ENCODE measurements at regions not wholly inside any gene's neighbourhood (a gene's known extent, or its start where the extent isn't known, plus 50 kb on each side); places are given as distances from the start of the nearest gene placed in this dataset.
"Not testable (repeated sequence)": the region's sequence is repeated elsewhere in the genome, so short reads cannot be mapped to it uniquely, and the experiment has no call there.

DNA sequence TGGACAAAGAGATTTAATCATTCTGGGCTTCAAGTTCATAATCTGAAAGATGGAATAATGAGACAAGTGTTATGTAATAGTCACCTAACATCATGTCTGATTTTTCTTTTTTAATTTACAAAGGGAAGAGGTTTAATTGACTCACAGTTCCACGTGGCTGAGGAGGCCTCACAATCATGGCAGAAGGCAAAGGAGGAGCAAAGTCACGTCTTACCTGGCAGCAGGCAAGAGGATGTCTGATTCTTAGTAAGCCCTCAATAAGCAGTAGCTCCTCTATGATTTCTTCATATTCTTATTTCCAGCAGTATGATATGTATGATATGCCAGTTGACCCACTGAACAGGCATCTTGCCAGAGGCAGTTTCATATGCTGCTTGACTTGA, 152.7 kb downstream of the S1PR1 start:
- Mint-ChIP-seq H3K27ac (peak overlapping the region in 1 of 2 donors; percentile 9), H3K9me3 (peaks cover 4% of the 10 kb centered on the region), H3K4me3 (no peak overlapping the region)

DNA sequence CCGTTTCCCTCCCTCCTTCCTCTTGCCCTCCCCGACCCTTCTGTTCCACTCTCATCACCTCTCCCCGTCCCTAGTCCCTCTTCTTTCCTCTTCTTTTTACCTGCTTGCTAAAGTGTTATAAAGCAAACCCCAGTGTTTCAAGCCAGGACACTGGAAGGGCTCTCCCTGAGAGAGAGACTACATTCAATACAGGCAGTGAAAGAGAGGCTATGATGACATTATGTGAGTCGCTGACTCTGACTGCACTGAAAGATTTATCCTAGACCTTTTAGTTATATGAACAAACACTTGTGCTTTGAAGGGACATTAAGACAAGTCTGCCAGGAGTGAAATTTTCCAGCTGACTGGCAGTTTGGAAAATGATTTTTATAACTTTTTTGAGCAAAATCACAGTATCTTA, 155.7 kb downstream of the S1PR1 start:
- DNase-seq (ENCODE audit: low spot score) (no peak), ATAC-seq (no peak)
- H3K4me3 Mint-ChIP-seq = no peak overlapping the region
- H3K4me1 Mint-ChIP-seq (ENCODE audit: low read depth in 2 of 2) = peaks cover 9% of the 10 kb centered on the region in 2 donors
- no peaks in the 10 kb centered on the region for H3K27me3 Mint-ChIP-seq
- H3K27ac Mint-ChIP-seq = no peak overlapping the region
- H3K9me3 Mint-ChIP-seq = no peaks in the 10 kb centered on the region
- H3K36me3 Mint-ChIP-seq = no peaks in the 10 kb centered on the region

More for the DNA sequence above, 152.7 kb downstream of the S1PR1 start:
- no peak for DNase-seq (ENCODE audit: low spot score)
- no peak for ATAC-seq
- Mint-ChIP-seq H3K36me3 (no peaks in the 10 kb centered on the region), H3K4me1 (ENCODE audit: low read depth in 2 of 2) (peaks cover 9% of the 10 kb centered on the region in 2 donors), H3K27me3 (no peaks in the 10 kb centered on the region)

DNA sequence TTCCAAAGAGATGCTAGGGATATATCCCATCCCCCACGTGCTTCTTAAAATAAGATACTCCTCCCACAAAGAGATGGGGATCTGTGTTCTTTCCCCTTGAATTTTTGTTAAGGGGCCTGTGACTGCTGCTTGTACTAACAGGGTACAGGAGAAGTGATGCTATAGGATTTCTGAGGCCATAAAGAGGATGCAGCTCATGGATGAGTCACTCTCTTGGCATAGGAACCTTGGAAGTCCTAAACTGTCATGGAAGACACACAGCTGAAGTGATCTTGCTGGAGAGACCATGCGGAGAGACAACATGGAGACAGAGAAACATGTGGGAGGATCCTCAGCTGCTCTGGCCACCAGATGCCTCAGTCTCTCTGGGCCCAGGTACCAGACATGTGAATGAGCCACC, 157.2 kb downstream of the S1PR1 start:
- no peaks in the 10 kb centered on the region for H3K9me3 Mint-ChIP-seq
- DNase-seq (ENCODE audit: low spot score) (no peak), ATAC-seq (no peak)
- peaks cover 4 to 5% of the 10 kb centered on the region in 2 donors for H3K4me1 Mint-ChIP-seq (ENCODE audit: low read depth in 2 of 2)
- H3K27me3 Mint-ChIP-seq = peaks cover 0 to 4% of the 10 kb centered on the region in 2 donors
- H3K36me3 Mint-ChIP-seq = no peaks in the 10 kb centered on the region
- H3K27ac Mint-ChIP-seq = no peak overlapping the region
- no peak overlapping the region for H3K4me3 Mint-ChIP-seq

DNA sequence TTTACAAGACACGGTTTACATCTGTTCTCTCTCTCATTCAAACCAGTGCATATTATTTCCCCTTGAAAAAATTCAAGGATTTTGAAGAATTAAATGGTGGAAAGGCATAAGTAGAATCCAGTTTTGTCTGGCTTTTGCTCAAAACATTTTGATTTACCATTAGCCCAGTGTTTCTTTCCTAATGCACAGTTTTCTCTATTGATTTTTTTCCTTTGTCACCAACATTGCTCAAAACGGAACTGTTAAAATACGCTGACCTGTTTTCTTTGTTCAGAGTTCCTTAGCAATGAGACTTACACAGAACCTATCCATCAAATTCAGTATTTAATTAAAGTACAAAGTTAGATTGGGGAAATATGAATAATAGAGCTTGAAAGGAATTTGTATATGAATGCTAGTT, 162.4 kb downstream of the S1PR1 start:
- peaks cover 2 to 4% of the 10 kb centered on the region in 2 donors for H3K27me3 Mint-ChIP-seq
- no peaks in the 10 kb centered on the region for H3K36me3 Mint-ChIP-seq
- H3K27ac Mint-ChIP-seq = no peak overlapping the region
- H3K9me3 Mint-ChIP-seq = no peaks in the 10 kb centered on the region
- H3K4me3 Mint-ChIP-seq = no peak overlapping the region
- DNase-seq (ENCODE audit: low spot score) = no peak
- no peak for ATAC-seq
- H3K4me1 Mint-ChIP-seq (ENCODE audit: low read depth in 2 of 2) = no peaks in the 10 kb centered on the region

DNA sequence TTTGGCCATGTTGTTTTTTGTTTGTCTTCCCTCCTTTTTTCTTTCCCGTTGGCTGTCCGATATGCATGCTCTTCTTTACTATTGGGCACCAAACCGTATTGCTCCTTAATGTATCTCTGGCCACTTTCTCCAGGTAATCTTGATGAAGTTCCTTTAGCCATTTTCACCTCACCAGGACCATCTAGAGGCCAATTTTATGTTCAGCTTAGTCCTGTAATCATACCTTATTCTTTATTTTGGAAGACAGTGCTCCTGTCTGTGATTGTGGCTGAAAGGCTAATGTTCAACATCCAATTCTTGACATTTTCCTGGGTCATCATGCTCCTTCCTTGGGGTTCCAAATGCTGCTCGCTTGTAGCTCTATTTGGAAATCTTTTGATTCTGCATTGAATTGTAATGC, 169.5 kb downstream of the S1PR1 start:
- ATAC-seq (no peak), DNase-seq (ENCODE audit: low spot score) (no peak)
- Mint-ChIP-seq H3K9me3 (no peaks in the 10 kb centered on the region), H3K36me3 (no peaks in the 10 kb centered on the region), H3K27me3 (peaks cover 6 to 9% of the 10 kb centered on the region in 2 donors), H3K4me3 (no peak overlapping the region), H3K27ac (no peak overlapping the region), H3K4me1 (ENCODE audit: low read depth in 2 of 2) (peaks cover 13 to 19% of the 10 kb centered on the region in 2 donors)

DNA sequence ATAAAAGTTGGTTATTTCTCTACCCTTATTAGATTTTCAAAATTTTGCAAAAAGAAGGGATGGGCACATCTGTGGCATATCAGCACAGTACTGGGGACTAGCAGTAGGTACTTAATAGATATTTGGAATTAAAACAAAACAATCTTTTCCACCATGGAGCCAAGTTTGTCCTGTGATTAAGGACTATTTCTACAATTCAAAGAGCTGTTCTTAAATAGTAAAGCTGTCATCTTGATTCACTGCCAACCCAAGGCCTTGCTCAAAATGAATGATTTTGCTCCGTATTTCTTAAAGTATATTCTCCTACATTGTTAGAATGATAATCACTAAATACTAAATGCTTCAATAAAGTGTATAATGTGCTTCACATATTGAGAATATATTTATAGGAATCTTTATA, 169.9 kb downstream of the S1PR1 start:
- H3K36me3 Mint-ChIP-seq = no peaks in the 10 kb centered on the region
- ATAC-seq = no peak
- DNase-seq (ENCODE audit: low spot score) = no peak
- H3K27ac Mint-ChIP-seq = no peak overlapping the region
- peaks cover 10 to 13% of the 10 kb centered on the region in 2 donors for H3K27me3 Mint-ChIP-seq
- no peaks in the 10 kb centered on the region for H3K9me3 Mint-ChIP-seq
- H3K4me1 Mint-ChIP-seq (ENCODE audit: low read depth in 2 of 2) = peaks cover 13 to 19% of the 10 kb centered on the region in 2 donors
- no peak overlapping the region for H3K4me3 Mint-ChIP-seq

DNA sequence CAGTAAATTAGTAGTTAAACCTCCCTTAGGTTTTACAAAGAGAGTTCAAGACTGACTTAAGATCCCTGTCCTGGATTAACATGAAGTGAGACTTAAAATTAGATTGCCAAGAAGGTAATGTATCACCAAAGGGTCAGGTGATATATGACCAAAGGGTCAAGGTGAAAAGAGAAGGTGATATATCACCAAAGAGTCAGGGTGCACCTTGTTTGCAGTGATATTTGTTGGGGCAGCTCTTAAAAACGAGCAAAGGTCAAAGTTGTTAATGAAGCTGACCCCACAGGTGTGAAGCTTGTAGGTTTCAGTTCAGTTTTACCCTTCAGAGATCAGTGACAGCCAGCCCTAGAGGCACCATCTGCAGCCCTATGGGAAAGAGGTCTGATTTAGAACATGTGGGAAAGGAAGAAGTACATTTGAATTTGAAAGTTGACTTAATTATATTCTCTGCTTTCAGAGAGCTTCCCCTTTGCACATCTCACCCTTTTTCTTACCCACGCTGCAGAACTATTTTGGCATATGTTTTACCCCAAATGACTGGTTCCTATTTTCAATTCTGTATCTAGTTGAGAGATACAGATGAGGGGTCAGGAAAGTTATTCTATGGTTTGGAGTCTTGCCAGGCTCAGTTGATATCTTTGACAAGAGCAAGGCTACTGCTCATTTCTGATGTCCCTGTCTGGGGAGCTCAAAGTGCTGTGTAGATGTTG, 170.8 kb downstream of the S1PR1 start:
- Mint-ChIP-seq H3K27ac (no peak overlapping the region), H3K36me3 (no peaks in the 10 kb centered on the region), H3K4me3 (no peak overlapping the region), H3K9me3 (no peaks in the 10 kb centered on the region), H3K27me3 (peaks cover 12 to 20% of the 10 kb centered on the region in 2 donors), H3K4me1 (ENCODE audit: low read depth in 2 of 2) (peaks cover 13 to 19% of the 10 kb centered on the region in 2 donors)
- ATAC-seq = no peak
- no peak for DNase-seq (ENCODE audit: low spot score)

DNA sequence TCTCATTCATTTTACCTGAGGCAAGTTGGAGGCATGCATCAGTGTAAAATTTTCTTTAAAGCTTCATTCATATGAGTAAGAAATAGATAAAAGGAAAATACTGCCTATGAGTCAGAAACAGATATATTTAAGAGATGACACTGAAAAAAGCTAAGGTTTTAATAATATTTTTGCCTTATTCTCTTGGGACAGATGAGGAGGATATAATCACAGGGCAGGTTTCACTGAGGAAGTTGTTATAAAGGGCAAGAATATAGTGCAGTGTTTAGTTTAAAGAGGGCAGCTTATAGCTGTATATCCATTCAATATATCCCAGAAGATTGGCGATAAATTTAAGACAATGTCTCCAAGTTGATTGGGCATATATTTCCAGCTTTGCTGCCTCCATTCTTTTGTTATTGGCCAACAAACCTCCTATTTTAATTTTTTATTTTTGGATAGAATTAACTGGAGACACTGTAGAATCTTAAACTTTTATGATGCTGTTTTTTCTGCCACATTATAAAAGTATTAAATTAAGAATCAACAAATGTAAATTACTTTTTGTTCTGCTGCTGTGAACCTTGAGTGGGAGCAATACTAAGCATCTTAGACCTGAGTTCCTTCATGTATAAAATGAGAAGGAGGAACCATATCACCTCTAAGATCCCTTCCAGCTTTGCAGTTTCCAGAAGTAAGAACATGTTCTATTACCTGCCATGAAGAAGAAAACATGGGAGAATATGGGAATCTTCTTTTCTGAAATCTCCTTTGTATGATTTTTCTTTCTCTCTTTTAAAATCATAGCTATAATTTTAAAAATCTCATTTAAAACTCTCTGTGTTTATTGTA, 171.6 kb downstream of the S1PR1 start:
- ATAC-seq (no peak), DNase-seq (ENCODE audit: low spot score) (no peak)
- H3K4me3 Mint-ChIP-seq = no peak overlapping the region
- H3K27me3 Mint-ChIP-seq = peaks cover 12 to 28% of the 10 kb centered on the region in 2 donors
- H3K27ac Mint-ChIP-seq = no peak overlapping the region
- no peaks in the 10 kb centered on the region for H3K36me3 Mint-ChIP-seq
- peaks cover 13 to 19% of the 10 kb centered on the region in 2 donors for H3K4me1 Mint-ChIP-seq (ENCODE audit: low read depth in 2 of 2)
- no peaks in the 10 kb centered on the region for H3K9me3 Mint-ChIP-seq

DNA sequence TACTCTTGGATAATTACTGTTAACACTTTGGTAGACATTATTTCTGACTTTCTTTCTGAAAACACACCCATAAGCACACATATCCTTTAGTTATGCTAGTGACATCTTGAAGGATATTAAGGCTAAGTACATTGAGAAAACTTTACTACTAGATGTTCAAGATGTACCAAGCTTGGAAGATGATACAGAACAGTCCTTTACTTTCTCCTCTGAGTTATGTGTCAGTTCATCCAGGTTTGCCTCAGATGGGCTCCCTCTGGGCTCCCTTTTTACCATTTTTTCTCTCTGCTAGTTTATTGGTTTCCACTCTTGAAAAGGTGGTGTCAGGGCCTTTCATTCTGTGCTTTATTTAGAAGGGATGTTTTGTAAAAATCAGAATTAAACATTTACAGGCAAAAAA, 172.3 kb downstream of the S1PR1 start:
- H3K4me1 Mint-ChIP-seq (ENCODE audit: low read depth in 2 of 2) = peaks cover 13 to 19% of the 10 kb centered on the region in 2 donors
- DNase-seq (ENCODE audit: low spot score) = no peak
- no peak overlapping the region for H3K27ac Mint-ChIP-seq
- no peak overlapping the region for H3K4me3 Mint-ChIP-seq
- no peaks in the 10 kb centered on the region for H3K9me3 Mint-ChIP-seq
- H3K36me3 Mint-ChIP-seq = no peaks in the 10 kb centered on the region
- ATAC-seq = no peak
- H3K27me3 Mint-ChIP-seq = peaks cover 12 to 34% of the 10 kb centered on the region in 2 donors

DNA sequence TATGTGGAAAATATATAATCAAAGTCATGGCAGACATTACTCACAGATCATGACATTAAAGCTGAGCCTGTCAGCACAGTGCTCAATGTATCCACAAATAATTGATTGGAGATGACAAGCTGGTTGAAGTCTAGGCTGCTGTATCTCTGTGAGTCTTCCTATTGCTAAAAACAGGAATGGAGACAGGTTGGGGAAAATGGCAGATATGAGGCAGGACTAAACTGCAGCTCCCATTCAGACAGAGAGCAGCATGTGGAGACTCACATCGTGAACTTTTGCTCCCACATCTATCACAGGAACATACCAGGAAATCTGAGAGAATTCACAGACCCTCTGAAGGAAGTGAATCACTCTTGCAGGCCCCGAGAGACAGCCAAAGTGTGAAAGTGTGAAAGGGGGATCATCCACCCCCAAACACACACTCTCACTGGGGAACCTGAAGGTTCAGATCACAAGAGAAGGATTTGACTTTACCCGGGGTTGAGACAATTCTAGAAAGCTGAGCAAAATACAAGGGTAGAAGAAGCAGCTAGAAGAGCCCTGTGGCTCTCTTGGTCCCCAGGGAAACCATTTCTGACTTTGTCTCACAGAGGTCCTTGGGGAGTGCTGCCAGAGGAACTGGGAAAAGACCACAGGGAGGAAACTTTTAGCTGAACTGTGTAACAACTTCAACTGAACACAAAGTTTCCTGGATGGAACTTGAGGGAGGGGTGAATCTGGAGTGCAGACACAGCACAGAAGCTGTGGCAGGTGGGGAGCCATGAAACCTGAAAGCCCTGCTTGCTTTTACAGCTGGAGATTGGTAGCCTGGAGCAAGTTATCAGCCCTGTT, 173.4 kb downstream of the S1PR1 start:
- H3K4me3 Mint-ChIP-seq = peak overlapping the region; percentile 11
- peak; percentile 66 to 90 for ATAC-seq
- H3K36me3 Mint-ChIP-seq = no peaks in the 10 kb centered on the region
- H3K27me3 Mint-ChIP-seq = peaks cover 12 to 34% of the 10 kb centered on the region in 2 donors
- H3K27ac Mint-ChIP-seq = peak overlapping the region in 1 of 2 donors; percentile 38
- no peaks in the 10 kb centered on the region for H3K9me3 Mint-ChIP-seq
- no peak for DNase-seq (ENCODE audit: low spot score)
- peaks cover 13 to 19% of the 10 kb centered on the region in 2 donors for H3K4me1 Mint-ChIP-seq (ENCODE audit: low read depth in 2 of 2)

DNA sequence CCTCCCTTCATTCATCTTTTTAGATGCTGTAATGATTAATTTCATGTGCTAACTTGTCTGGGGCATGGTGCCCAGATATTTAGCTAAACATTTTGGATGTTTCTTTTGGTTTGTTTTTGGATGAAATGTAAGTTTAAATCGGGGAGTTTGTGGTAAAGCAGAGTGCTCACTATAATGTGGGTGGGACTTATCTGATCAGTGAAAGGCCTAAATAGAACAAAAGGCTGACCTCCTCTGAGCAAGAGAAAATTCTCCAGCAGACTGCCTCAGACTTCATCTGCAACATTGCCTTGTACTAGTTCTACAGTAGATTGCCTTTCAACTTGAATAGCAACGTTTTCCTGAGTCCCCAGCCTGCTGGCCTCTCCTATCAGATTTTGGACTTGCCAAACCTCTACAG, 183.6 kb downstream of the S1PR1 start:
- no peak for DNase-seq (ENCODE audit: low spot score)
- H3K4me1 Mint-ChIP-seq (ENCODE audit: low read depth in 2 of 2) = no peaks in the 10 kb centered on the region
- no peak overlapping the region for H3K4me3 Mint-ChIP-seq
- H3K27me3 Mint-ChIP-seq = no peaks in the 10 kb centered on the region
- H3K27ac Mint-ChIP-seq = no peak overlapping the region
- peaks cover 4% of the 10 kb centered on the region for H3K36me3 Mint-ChIP-seq
- H3K9me3 Mint-ChIP-seq = peaks cover 6% of the 10 kb centered on the region
- no peak for ATAC-seq

DNA sequence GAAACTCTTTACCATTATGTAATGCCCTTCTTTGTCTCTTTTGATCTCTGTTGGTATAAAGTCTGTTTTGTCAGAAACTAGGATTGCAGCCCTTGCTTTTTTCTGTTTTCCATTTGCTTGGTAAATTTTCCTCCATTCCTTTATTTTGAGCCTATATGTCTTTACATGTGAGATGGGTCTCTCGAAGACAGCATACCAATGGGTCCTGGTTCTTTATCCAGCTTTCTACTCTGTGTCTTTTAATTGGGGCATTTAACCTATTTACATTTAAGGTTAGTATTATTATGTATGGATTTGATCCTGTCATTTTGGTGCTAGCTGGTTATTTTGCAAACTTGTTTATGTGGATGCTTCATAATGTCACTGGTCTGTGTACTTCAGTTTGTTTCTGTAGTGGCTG, 191.3 kb downstream of the S1PR1 start:
- peaks cover 17% of the 10 kb centered on the region for H3K36me3 Mint-ChIP-seq
- H3K9me3 Mint-ChIP-seq; H3K27ac Mint-ChIP-seq; DNase-seq (ENCODE audit: low spot score); H3K4me3 Mint-ChIP-seq; H3K4me1 Mint-ChIP-seq (ENCODE audit: low read depth in 2 of 2); ATAC-seq: not testable (repeated sequence)
- H3K27me3 Mint-ChIP-seq = peaks cover 2 to 18% of the 10 kb centered on the region in 2 donors

DNA sequence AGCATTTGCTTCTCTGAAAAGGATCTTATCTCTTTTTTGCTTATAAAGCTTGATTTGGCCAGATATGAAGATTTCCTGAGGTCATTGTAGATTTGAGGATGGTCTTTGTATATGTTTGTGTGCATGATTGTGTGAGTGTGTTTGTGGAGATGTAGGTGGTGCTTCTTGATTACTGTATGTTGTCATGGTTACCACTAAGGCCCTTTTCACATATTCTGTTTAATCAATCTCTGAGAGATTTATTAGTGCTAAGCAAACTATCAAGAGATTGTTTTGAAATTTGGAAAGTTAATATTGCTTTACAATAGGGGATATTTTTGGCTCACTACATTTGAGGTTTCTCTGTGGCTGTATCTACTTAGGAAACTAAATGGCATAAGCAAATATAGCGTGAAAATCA, 191.7 kb downstream of the S1PR1 start:
- Mint-ChIP-seq H3K4me3 (no peak overlapping the region), H3K9me3 (peaks cover 2% of the 10 kb centered on the region), H3K27me3 (peaks cover 2 to 22% of the 10 kb centered on the region in 2 donors), H3K4me1 (ENCODE audit: low read depth in 2 of 2) (no peaks in the 10 kb centered on the region), H3K36me3 (peaks cover 17% of the 10 kb centered on the region), H3K27ac (no peak overlapping the region)
- DNase-seq (ENCODE audit: low spot score) = no peak
- no peak for ATAC-seq
